ENCODE measurements at regions not wholly inside any gene's neighbourhood (a gene's known extent, or its start where the extent isn't known, plus 50 kb on each side); places are given as distances from the start of the nearest gene placed in this dataset.

GRCh38 chr13:34224877-34225276, 406.9 kb downstream of the RFC3 start:
- no peak overlapping the region for H3K27ac ChIP-seq (ENCODE audit: insufficient read depth, low read depth, low read length)
- POLR2A ChIA-PET: no interaction called here
- CTCF ChIA-PET: no interaction called here
- no peak overlapping the region for H3K4me2 ChIP-seq (ENCODE audit: insufficient read depth, low read length)
- no TSS peak for BruUV-seq (replicated peaks)
- no peak overlapping the region for H3K9ac ChIP-seq (replicated peaks; ENCODE audit: extremely low read depth, insufficient read depth, low read length)
- dilution Hi-C loops (cut with MboI; ENCODE audit: extremely low pct_ligation_motif_present, low sequenced_read_pairs) (no loop called here), intact Hi-C loops (cut with micrococcal nuclease) (no loop called here)
- H3K9me1 ChIP-seq (replicated peaks; ENCODE audit: control insufficient read depth, extremely low read depth, insufficient read depth, low read length): no peaks in the 10 kb centered on the region
- no peak overlapping the region for H2AFZ ChIP-seq (ENCODE audit: low read depth, low read length)
- TF ChIP-seq POLR2A (IDR thresholded peaks at IDR 0.05; ENCODE audit: low read depth, low read length) (no peak), JUN (IDR thresholded peaks at IDR 0.05; ENCODE audit: borderline replicate concordance, insufficient read depth, insufficient read length, low read depth) (no peak), MYC (IDR thresholded peaks at IDR 0.05; ENCODE audit: low read depth, low read length) (no peak), POLR2AphosphoS5 (IDR thresholded peaks at IDR 0.05; ENCODE audit: insufficient read depth, low read depth, low read length) (no peak), MAX (IDR thresholded peaks at IDR 0.05; ENCODE audit: insufficient read depth, insufficient read length) (no peak), GATA2 (IDR thresholded peaks at IDR 0.05; ENCODE audit: insufficient read depth, insufficient read length, low read depth, low read length) (no peak), EZH2 (IDR thresholded peaks at IDR 0.05; ENCODE audit: borderline replicate concordance, low read depth, low read length, severe bottlenecking) (no peak), FOS (IDR thresholded peaks at IDR 0.05; ENCODE audit: borderline replicate concordance, insufficient read depth, low read length) (no peak)
- TF ChIP-seq, protein P1, sequence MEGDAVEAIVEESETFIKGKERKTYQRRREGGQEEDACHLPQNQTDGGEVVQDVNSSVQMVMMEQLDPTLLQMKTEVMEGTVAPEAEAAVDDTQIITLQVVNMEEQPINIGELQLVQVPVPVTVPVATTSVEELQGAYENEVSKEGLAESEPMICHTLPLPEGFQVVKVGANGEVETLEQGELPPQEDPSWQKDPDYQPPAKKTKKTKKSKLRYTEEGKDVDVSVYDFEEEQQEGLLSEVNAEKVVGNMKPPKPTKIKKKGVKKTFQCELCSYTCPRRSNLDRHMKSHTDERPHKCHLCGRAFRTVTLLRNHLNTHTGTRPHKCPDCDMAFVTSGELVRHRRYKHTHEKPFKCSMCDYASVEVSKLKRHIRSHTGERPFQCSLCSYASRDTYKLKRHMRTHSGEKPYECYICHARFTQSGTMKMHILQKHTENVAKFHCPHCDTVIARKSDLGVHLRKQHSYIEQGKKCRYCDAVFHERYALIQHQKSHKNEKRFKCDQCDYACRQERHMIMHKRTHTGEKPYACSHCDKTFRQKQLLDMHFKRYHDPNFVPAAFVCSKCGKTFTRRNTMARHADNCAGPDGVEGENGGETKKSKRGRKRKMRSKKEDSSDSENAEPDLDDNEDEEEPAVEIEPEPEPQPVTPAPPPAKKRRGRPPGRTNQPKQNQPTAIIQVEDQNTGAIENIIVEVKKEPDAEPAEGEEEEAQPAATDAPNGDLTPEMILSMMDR (IDR thresholded peaks at IDR 0.05; ENCODE audit: extremely low read depth in 1 of 2, insufficient read depth in 1 of 2, low read depth in 1 of 2, low read length in 2 of 2): no peak
- H3K79me2 ChIP-seq (ENCODE audit: control insufficient read depth, insufficient read depth, low read length): no peaks in the 10 kb centered on the region
- H3K4me3 ChIP-seq (replicated peaks in 1 of 3; ENCODE audit: insufficient read depth in 1 of 3, low read depth in 1 of 3, low read length in 3 of 3): no peak overlapping the region
- no peaks in the 10 kb centered on the region for H3K4me1 ChIP-seq (ENCODE audit: control insufficient read depth, extremely low read depth, insufficient read depth, low read length)
- H3K9me3 ChIP-seq (replicated peaks; ENCODE audit: control insufficient read depth, insufficient read depth, low read length): no peaks in the 10 kb centered on the region
- FAIRE-seq (no peak), DNase-seq (ENCODE audit: low read depth, low spot score) (no peak)
- H3K27me3 ChIP-seq (ENCODE audit: control insufficient read depth in 2 of 2, insufficient read depth in 2 of 2, low read length in 2 of 2): no peaks in the 10 kb centered on the region
- H4K20me1 ChIP-seq (replicated peaks; ENCODE audit: control insufficient read depth, extremely low read depth, insufficient read depth, low read length): no peaks in the 10 kb centered on the region
- H3K36me3 ChIP-seq (ENCODE audit: control insufficient read depth in 2 of 2, extremely low read depth in 1 of 2, insufficient read depth in 2 of 2, low read length in 2 of 2): no peaks in the 10 kb centered on the region
